Fibroblast of skin of right quadriceps (primary cell): ENCODE measurements at regions not wholly inside any gene's neighbourhood (a gene's known extent, or its start where the extent isn't known, plus 50 kb on each side); places are given as distances from the start of the nearest gene placed in this dataset.

Experiments
- DNase-seq: peaks from one replicate; pipeline ENCODE4 v3.0.0-alpha.2; 2013

DNA sequence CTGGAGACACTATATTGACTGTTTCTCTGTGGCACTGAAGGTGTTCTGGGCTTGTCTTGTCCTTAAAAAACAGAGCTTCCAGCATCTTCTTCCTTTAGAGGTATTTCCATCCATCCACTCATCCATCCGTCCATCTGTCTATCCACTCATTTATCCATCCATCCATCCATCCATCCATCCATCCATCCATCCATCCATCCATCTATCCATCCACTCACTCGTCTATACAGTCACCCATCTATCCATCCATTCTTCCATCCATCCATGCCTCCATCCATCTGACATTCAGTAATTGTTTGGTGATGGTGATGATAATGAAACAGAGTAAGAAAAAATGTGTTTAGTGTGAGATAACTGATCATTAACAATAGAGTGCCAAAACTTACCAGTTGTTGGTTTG is 334.8 kb downstream of the NSG2 start:
- DNase-seq = no peak

DNA sequence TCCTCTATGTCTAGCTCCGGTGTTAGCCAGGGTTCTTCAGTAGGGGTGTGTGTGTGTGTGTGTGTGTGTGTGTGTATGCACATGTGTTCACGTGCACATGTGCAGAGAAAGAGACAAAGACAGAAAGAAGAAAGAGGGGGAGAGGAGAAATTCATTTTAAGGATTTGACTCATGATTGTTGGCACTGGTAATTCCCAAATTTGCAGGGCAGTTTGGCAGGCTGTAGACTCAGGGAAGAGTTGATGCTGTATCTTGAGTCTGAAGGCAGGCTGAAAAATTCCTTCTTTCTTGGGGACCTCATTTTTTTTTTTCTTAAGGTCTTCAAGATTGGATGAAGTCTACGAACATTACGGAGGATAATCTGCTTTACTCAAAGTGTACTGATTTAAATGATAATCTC is 335.7 kb downstream of the NSG2 start:
- no peak for DNase-seq

DNA sequence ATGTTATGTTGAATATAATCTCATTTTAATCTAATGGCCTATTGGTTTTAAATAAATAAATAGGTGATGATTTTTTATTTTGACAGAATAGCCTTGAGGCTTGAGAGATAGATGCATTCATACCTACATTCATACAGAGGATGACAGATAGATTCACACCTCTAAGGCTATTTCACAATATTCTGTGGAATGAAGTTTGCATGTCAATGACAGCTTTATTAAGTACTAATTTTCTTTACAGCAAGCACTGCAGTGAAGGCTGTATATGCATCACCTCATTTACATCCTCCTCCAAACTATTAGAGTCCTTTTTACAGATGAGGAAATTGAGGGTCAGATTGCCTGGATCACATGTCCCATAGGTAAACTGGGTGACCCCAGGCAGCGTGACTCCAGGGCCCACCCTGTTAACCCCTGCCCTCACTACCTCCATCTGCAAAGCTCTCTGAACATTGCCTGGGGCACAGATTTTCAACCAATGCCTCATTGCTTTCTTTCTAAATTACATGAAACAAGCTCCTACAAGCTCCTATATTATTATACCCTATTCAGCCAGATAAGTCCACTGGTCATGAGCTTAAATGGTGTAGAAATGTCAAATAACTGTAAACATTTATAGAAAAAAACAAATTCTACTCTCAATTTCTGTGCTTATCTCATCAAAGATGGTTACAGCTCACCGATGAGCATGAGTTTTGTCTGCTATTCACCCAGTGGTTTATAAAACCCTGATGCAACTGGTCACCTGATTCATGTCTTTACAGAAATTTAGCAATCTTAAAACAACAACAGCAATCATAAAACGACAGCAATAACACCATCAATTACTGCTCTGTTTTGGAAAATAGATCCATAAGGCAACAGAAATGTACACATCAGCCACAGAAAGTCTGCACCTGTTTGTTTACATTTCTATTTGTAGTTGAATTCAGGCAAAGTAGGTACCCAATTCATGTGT is 338.0 kb downstream of the NSG2 start:
- DNase-seq = no peak

DNA sequence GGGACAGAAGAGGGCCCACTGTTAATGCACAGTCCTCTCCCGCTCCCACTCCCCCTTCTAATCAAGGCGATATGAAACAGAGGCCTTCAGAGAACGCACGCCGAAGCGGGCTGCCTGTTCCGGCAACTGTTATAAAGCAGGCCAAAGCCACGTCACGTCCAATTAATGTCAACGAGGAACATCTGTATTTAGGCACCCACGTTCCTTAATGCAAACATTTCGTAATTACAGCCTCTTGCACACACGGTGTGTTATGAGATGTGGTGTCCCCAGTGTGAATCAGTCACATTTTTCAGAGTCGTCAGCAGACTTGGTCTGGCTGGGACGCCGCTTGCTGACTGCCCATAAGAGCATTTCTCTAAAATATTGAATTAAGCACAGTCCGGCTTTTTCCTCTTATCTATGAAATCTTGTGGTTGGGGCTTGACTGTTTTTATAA is 339.0 kb downstream of the NSG2 start:
- peak; percentile 89 for DNase-seq

DNA sequence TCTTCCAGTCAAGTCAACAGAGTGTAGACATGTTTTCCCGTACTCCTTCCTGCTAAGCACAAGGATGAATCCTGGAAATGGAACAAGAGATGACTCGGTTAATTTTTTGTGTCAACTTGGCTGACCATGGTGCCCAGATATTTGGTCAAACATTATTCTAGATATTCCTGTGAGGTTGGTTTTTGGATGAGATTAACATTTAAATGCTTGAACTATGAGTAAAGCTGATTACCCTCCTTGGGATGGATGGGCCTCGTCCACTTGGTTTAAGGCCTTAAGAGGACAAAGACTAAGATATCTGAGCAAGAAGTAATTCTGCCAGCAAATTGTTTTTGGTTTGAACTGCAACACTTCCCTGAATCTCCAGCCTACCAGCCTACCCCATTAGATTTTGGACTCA is 338.1 kb upstream of the MSX2 start:
- DNase-seq = peak; percentile 58

DNA sequence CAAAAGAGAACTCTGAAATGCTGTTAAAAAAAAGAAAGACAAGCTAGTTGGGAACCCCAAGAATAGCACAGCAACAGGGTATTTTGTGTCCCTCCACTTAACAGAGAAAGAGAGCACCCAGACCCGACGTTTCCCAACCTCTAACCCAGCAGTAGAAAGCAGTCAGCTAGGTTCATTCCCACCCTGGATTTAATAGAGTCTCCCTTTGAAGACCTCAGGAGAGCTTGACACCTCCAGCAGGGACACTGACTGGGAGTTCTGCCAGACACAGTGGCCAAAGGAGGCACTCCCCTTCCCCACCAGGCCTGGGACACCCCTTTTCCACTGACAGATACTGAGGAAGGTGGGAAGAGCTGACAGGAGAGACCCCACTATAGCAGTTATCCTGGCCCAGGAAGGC is 337.5 kb upstream of the MSX2 start:
- DNase-seq = no peak

DNA sequence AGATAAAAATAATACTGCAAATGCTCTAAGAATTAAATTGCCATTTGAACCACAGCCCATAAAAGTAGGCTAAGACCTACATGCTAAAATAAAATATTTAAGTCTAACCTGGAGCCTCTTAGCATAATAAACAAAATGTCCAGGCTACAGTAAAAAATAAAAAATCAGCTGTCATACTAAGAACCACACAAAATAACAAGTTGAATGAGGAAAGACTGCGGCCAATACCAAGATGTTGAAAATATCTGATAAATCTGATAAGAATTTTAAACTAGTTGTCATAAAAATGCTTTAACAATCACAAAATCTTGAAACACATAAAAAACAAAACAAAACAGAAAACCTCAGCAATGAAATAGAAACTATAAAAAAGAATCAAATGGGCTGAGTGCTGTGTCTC is 336.9 kb upstream of the MSX2 start:
- no peak for DNase-seq

DNA sequence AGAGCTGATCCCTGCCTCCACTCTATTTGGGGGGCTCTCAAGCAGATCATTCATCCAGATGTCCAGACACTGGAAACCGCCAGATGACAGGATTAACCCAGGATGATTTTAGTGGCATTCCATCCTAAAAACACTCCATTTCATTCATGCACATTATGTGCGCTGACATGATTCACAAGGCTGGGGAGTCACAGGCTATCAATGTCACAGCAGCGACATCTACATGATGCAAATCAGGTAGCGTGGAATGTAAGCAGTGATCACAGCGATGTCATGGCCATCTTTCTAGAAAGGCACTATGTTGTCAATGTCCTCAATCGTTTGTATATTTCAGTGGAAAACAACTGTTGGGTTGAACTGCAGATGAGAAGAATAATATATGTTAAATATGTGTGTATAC is 331.5 kb upstream of the MSX2 start:
- no peak for DNase-seq

DNA sequence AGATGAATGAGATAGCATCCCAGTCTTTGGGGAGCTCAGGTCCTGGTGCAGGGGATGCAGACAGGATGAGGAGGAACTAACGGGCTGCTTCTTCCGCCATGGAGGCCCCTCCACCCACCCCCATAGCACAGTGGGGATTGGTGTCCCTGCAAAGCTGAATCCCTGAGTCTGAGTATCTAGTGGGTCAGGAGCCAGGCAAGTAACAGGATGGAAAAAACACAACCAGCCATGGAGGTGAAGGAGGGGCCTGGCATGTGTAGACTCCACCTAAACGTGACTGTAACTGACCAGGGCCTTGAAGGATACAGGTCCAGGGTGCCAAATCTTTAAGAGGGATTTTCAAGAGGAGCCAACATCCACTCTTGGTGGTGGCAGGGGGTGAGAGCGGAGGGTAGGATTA is 327.8 kb upstream of the MSX2 start:
- DNase-seq = no peak

DNA sequence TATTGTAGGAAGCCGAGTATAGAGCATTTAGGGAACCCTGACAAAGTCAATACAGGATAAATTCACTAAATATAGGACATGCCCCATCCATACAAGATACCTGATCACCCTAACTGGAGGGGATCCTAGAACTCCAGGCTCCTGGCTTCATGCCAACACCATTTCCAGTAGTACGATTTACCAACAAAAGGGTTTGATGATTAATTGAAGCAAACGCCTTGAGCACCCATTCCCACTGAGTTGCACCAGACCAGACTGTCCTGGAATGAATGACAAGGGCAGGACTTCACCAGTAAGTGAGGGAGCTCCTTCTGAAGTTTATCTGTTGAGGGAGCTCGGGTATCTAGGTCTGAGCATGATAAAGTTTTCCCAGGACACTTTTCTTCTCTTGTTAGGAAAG is 327.2 kb upstream of the MSX2 start:
- no peak for DNase-seq

DNA sequence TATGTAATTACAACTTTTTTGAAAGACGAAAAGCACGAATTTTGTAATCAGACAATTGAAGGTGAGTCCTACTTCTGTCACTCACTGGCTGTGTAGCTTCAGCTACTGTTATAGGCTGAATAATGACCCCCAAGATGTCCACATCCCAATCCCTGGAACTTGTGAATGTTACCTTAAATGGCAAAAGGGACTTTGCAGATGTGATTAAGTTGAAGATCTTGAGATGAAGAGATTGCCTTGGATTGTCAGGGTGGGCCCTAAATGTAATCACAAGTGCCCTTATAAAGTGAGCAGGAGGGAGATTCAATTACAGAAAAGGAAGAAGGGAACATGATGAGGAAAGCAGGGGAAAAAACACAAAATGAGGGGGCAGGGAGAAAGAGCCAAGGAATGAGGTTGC is 326.2 kb upstream of the MSX2 start:
- no peak for DNase-seq

DNA sequence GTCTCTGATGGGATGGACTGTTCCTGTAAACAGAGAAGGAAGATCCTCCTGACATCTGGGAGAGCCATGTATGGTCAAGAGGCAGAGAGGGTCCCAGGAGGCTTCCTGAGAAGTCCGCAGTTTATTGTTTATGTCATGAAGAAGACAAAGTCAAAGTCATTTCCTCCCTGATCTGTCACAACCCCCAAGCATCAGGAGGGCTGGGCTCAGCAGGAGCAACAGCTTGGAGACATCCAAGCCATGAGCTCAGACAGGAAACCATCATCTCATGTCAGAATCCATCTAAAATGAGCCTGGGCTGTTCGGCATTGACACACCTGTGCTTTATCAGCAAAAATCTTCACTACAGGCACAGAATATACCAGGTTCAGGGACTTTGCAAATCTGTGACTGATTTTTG is 325.0 kb upstream of the MSX2 start:
- DNase-seq = no peak

DNA sequence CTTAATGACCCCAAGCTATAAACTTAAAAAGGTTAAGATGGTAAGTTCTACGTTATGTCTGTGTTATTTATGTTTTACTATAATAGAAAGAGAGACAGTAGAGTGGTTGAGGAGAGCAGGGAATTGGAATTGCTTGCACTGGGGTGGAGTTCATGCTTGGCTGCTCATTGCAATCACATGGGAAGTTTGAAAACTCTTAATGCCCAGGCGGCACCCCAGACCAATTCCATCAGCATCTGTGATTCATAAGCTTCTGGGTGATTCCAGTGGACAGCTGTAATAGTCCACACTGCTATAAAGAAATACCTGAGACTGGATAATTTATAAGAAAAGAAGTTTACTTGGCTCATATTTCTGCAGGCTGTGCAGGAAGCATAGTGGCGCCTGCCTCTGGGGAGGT is 323.9 kb upstream of the MSX2 start:
- no peak for DNase-seq

DNA sequence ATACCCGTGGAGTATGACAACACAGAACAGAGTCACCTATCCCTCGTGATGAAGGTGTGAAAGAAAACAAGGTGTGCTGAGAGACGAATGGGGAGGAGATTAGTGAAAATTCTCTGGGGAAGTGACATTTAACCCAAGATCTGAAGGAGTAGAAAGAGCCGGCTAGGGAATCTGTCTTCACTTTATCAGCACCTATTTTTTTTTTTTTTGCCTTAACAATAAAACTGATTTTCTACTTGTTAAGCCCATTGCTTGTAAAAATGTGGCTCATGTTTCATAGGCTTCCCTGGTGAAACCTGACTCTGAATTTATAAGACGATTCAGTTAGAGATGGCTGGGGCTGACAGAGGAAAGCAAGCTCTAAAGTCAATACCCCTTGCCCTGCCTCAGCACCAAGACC is 322.6 kb upstream of the MSX2 start:
- no peak for DNase-seq

DNA sequence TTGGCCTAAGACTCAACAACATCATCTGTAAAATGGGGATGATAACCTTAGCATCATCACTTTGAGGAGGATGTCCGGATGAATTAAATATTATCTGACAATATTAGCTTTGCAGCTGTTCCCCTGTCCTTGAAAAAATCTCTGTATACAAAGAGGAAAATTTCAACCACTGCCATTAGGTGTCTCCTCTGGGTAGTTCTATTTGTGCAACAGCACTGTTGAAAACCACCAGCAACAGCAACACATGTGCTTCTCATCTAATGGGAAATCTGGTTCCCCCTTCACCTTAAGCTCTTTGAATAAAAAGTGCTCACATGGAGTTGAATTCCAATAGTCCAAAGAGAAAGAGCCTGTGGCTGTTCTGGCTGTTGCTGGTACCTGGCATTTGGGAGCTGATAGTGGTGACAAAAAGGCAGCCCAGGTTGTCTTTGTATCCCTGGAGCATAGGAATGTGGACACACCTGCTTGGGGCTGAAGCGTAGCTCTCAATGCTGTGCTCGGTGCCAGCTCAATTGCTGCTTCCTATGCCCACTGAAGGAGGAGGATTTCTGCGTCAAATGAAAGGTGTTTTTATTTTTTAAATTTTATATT is 322.1 kb upstream of the MSX2 start:
- no peak for DNase-seq

DNA sequence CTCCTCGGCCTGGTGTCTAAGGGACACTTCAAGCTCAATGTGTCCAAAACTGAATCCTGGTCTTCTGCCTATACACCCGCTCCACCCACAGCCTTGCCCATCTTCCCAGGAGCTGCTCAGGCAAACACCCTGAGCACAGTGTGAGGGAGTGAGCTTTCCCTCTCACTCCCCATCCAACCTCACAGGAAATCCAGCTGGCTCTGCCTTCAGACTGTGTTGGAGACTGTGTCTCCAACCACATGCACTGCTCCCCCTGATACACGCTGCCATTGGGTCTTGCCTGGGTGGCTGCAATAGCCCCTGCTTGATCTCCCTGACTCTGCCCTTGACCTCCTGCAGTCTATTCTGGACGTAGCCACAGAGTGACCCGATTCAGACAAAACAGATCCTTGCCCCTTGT is 319.5 kb upstream of the MSX2 start:
- no peak for DNase-seq

DNA sequence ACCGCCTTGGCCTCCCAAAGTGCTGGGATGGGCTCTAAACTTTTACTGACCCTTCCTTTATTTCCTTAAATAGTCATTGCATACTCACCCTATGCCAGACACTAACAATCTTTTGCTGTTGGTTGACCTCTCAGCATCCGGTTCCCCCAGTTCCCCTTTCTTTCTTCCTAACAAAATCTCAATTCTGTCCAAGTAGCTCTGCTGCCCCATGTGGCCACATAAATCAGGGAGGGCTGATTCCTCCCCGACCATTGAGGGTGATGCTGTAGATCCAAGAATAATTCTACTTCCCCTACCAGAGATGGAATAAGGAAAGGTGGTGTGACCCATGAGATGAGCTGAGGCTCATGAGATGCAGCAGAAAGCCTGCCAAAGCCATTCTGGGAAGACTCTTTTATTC is 315.3 kb upstream of the MSX2 start:
- DNase-seq = no peak

DNA sequence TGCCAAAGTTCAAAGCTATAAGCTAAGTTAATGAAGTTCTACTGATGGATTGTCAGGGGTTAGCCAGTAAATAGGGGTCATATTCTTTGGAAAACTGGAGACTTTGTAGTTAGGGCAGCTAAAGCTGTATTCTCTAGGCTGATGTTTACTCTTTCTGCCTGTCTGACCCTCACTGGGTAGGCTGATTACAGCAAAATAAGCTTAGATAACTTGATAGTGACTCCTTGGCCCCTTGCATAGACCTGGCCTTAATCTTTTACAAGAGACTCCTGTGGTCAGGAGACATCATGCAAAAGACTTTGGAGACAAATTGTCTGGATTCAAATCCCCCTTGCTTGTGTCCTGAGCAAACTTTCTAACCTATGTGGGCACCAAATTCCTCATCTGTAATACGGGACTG is 314.4 kb upstream of the MSX2 start:
- DNase-seq = no peak

DNA sequence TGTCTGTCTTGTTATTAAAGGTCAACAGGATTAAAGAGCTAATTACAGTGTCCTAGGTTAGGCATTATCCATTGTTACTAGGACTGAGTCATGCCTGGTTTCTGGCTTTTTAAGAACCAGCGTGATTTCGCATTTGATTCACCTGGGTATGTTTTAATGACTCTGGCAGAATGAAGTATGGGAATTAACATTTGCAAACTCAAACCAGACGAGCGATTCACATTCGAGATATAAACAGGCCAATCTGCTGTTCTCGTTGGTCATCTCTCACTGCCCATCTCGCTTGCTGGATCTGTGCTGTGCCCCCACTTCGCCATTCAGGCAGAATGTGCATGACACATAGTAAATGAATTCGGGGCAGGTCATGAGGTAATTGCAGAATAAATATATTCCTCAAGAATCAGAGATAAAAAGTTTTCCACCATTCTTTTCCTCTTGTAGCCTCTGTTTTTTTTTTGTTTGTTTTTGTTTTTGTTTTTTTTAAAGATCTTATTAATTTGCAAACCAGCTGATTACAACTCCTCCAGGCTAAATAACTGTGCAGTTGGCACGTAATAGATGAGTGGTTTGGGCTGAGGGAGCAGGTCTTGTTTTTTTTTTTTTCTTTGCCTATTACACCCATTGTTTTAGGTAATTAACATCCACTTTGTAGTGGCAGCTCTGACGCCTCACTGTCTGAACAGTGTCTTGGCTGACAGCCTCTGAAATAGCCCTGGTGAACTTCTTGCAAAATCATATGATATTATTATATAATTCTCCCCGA is 313.5 kb upstream of the MSX2 start:
- DNase-seq = peak; percentile 18

DNA sequence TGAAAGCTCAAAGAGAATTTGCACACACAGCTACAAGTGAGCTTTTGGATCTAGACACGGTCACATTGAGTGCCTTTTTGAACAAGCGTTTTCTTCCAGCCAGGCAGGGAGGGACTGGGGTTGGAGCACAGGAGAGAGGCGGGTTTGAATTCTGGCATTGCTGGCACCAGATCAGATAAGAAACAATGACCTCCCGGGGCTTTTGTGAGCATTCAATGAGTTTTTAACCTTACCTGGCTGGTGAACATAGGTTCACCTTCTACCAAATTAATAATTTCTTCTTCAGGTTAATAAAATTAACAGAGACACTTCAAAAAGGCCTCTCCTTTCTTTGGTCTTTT is 312.9 kb upstream of the MSX2 start:
- DNase-seq = no peak

DNA sequence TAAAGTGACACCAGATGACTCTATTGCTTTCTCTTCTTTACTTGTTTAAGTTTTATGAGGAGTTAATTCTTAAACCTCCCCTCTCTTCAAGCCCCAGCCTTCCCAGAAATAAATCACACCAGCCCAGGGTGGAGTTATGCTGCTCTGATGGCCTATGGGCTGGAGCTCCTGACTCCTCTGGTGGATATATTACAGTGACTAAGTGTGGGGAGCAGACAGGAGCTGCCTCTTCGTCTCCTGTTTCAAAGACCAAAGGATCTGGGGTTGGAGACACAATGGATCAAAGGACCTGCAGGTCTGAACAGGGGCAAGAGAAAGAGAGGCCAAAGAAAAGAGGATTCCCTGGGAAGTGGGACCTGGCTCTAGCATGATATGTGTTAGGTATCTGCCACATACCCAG is 312.0 kb upstream of the MSX2 start:
- peak; percentile 10 for DNase-seq

DNA sequence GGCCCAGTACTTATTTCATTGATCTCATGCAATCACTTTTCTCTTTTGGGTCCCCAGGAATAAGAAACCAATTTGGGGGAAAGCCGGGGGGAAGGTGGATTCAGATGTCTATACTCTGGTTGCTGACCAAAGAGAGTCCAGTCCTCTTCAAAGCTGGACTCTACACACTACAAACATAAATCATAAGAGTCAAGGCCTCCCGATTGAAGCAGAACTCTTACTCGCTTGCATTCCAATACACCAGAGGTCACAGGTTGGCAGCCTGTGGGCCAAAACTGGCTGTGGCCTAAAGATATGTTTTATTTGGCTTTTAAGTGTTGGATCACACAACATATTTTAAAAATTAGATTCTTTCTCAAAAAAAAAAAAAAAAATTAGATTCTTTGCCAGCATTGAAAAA is 311.4 kb upstream of the MSX2 start:
- no peak for DNase-seq

DNA sequence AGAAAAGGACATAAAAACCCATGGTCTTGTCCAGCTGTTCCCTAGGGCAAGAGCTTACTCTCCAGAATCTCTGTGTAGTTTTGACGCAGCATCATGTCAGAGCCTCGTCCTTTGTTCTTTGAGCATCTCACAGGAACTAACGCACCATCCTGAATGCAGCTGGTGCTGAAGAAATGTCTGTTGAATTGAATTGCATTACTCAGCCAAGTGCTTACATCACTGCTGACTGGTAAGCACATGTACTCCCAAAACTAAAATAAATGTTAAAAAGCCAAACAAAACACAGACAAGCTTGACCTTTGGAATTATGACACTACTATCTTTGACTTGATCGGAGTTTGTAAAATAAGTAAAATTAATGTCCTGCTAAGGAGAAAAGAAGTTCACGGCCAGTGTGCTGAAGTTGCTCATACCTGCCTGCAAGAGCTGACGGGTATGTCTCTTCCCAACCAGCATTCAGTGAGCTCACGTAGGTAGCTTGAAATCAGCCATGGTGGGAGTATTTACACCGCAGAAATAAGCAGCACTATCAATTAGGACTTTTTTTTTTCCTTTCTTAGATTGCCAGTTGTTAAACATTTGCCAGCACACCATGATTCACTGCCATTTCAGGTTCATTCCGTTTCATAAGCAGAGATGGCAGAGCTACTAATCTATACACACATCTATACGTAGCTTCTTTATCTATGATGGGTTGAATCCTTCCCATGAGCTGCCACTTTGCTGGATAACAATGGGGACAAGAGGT is 310.6 kb upstream of the MSX2 start:
- peak; percentile 55 for DNase-seq
